Neuronal stem cell (in vitro differentiated cells): ENCODE measurements at regions not wholly inside any gene's neighbourhood (a gene's known extent, or its start where the extent isn't known, plus 50 kb on each side); places are given as distances from the start of the nearest gene placed in this dataset.

Source experiments
- DNase-seq: peaks from one replicate; pipeline ENCODE4 v3.0.0-alpha.2; 2013; ENCODE audit warnings: low spot score
- H2AFZ ChIP-seq: one replicate; pipeline ENCODE4 v1.6.1; 2013; ENCODE audit warnings: mild to moderate bottlenecking, low read length, inconsistent platforms
- H2AK5ac ChIP-seq: 2 replicates; pipeline ENCODE4 v1.6.1; 2013; ENCODE audit warnings: low read depth, mild to moderate bottlenecking, inconsistent platforms, low read length, moderate library complexity, mixed read lengths
- H2BK120ac ChIP-seq: 2 replicates; pipeline ENCODE4 v1.6.1; 2013; ENCODE audit warnings: low read depth, mild to moderate bottlenecking, inconsistent platforms, low read length, moderate library complexity, mixed read lengths
- H2BK12ac ChIP-seq: one replicate; pipeline ENCODE4 v1.6.1; 2013; ENCODE audit warnings: low read length, inconsistent platforms
- H2BK15ac ChIP-seq: 2 replicates; pipeline ENCODE4 v1.6.1; 2013; ENCODE audit warnings: mild to moderate bottlenecking, low read length, inconsistent platforms, mixed read lengths
- H2BK5ac ChIP-seq: one replicate; pipeline ENCODE4 v1.6.1; 2013; ENCODE audit warnings: inconsistent platforms, mild to moderate bottlenecking, low read length, moderate library complexity
- H3K14ac ChIP-seq: one replicate; pipeline ENCODE4 v1.6.1; 2013; ENCODE audit warnings: low read length, inconsistent platforms
- H3K18ac ChIP-seq: 2 replicates; pipeline ENCODE4 v1.6.1; 2013; ENCODE audit warnings: low read length, inconsistent platforms
- H3K23ac ChIP-seq: 2 replicates; pipeline ENCODE4 v1.6.1; 2013; ENCODE audit warnings: low read depth, mild to moderate bottlenecking, mixed read lengths, low read length, inconsistent platforms; ENCODE audit not compliant: poor library complexity
- H3K27ac ChIP-seq: replicated peaks from 3 replicates; pipeline ENCODE4 v1.5.1; 2013; ENCODE audit warnings: low read length, inconsistent platforms
- H3K27me3 ChIP-seq, 3 experiments: 2 replicates each; pipeline ENCODE4 v1.6.1; 2013; ENCODE audit warnings: low read length in 3 of 3, mild to moderate bottlenecking in 2 of 3, inconsistent platforms in 1 of 3, low read depth in 1 of 3, mixed read lengths in 1 of 3, moderate library complexity in 1 of 3; ENCODE audit not compliant: control insufficient read depth in 3 of 3, insufficient read depth in 3 of 3
- H3K36me3 ChIP-seq, 2 donors: replicated peaks in 1 of 2; 2 replicates each; pipeline ENCODE4 v1.6.1; 2013; ENCODE audit warnings: low read length in 2 of 2; ENCODE audit not compliant: control insufficient read depth in 2 of 2, insufficient read depth in 2 of 2
- H3K4ac ChIP-seq: 2 replicates; pipeline ENCODE4 v1.6.1; 2013; ENCODE audit warnings: inconsistent platforms, mild to moderate bottlenecking, low read length, moderate library complexity
- H3K4me1 ChIP-seq, 2 donors: 1 replicate in 1 of 2; 2 replicates in 1 of 2; pipeline ENCODE4 v1.6.1; 2013; ENCODE audit warnings: low read length in 2 of 2, low read depth in 1 of 2; ENCODE audit not compliant: control insufficient read depth in 2 of 2, insufficient read depth in 1 of 2
- H3K4me2 ChIP-seq: one replicate; pipeline ENCODE4 v1.6.1; 2013; ENCODE audit warnings: mild to moderate bottlenecking, low read length, inconsistent platforms; ENCODE audit not compliant: insufficient read depth, poor library complexity, severe bottlenecking
- H3K4me3 ChIP-seq, 2 donors: 2 replicates each; pipeline ENCODE4 v1.5.1; 2013; ENCODE audit warnings: low read length in 2 of 2, mild to moderate bottlenecking in 2 of 2, inconsistent platforms in 1 of 2, moderate library complexity in 1 of 2
- H3K79me1 ChIP-seq: one replicate; pipeline ENCODE4 v1.6.1; 2013; ENCODE audit warnings: low read depth, mild to moderate bottlenecking, inconsistent platforms, low read length, moderate library complexity
- H3K9ac ChIP-seq: one replicate; pipeline ENCODE4 v1.6.1; 2013; ENCODE audit warnings: mild to moderate bottlenecking, low read depth, low read length, inconsistent platforms; ENCODE audit not compliant: poor library complexity
- H3K9me3 ChIP-seq, 2 donors: replicated peaks in 1 of 2; 2 replicates each; pipeline versions ENCODE3 to v1.6.1; 2013; ENCODE audit warnings: low read length in 2 of 2, mild to moderate bottlenecking in 2 of 2, inconsistent platforms in 1 of 2, low read depth in 1 of 2, mixed read lengths in 1 of 2, moderate library complexity in 1 of 2; ENCODE audit not compliant: control insufficient read depth in 2 of 2, insufficient read depth in 1 of 2
- H4K8ac ChIP-seq: one replicate; pipeline ENCODE4 v1.6.1; 2013; ENCODE audit warnings: low read depth, mild to moderate bottlenecking, inconsistent platforms, low read length, moderate library complexity
- H4K91ac ChIP-seq: one replicate; pipeline ENCODE4 v1.6.1; 2013; ENCODE audit warnings: low read length, low read depth, mild to moderate bottlenecking, inconsistent platforms; ENCODE audit not compliant: poor library complexity
- WGBS, 2 donors: extraction: QIAGEN DNeasy Blood & Tissue Kit; methylation state at CpG; one replicate each; pipeline ENCODE4 v1.1.7; 2013; ENCODE audit warnings: missing lambda C conversion rate in 2 of 2, mixed read lengths in 1 of 2; ENCODE audit not compliant: insufficient read length in 2 of 2, insufficient replicate concordance in 1 of 2; ENCODE audit errors: extremely low coverage in 2 of 2; 5-methylcytosine and 5-hydroxymethylcytosine counted together

DNA sequence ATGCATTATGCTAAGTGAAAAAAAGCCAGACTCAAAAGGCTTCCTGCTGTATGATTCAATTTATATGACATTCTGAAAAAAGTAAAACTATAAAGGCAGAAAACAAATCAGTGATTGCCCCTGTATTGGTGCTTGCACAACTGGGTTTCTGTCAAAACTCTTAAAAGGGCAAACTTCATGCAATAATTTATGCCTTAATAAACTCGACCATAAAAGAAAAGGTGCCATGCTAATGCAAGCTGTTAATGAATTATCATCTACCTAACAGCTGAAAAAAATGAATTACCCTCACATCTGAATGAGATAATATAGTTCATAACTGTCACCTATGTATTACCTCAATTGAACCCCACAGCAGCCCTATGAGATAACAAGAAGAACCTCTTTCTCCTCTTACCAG lies 120.8 kb upstream of the ATP1A1 start:
- no peak overlapping the region for H2BK12ac ChIP-seq
- no peaks in the 10 kb centered on the region for H3K79me1 ChIP-seq
- H4K8ac ChIP-seq: no peak overlapping the region
- H3K27me3 ChIP-seq: no peaks in the 10 kb centered on the region
- H3K14ac ChIP-seq: no peak overlapping the region
- no peak overlapping the region for H3K9ac ChIP-seq
- H3K9me3 ChIP-seq: no peaks in the 10 kb centered on the region
- peaks cover 0 to 11% of the 10 kb centered on the region in 2 donors for H3K4me1 ChIP-seq
- no peak overlapping the region for H2AK5ac ChIP-seq
- H3K4me2 ChIP-seq: no peak overlapping the region
- no peak overlapping the region for H3K4me3 ChIP-seq
- no peak overlapping the region for H4K91ac ChIP-seq
- no peak overlapping the region for H2BK15ac ChIP-seq
- no peak overlapping the region for H2AFZ ChIP-seq
- H2BK120ac ChIP-seq: no peak overlapping the region
- no CpG with 5 or more reads among the region's 1 CpG for WGBS, 2 donors
- H2BK5ac ChIP-seq: no peak overlapping the region
- no peak overlapping the region for H3K23ac ChIP-seq
- DNase-seq: no peak
- no peak overlapping the region for H3K18ac ChIP-seq
- no peak overlapping the region for H3K27ac ChIP-seq
- no peak overlapping the region for H3K4ac ChIP-seq
- H3K36me3 ChIP-seq: no peaks in the 10 kb centered on the region

DNA sequence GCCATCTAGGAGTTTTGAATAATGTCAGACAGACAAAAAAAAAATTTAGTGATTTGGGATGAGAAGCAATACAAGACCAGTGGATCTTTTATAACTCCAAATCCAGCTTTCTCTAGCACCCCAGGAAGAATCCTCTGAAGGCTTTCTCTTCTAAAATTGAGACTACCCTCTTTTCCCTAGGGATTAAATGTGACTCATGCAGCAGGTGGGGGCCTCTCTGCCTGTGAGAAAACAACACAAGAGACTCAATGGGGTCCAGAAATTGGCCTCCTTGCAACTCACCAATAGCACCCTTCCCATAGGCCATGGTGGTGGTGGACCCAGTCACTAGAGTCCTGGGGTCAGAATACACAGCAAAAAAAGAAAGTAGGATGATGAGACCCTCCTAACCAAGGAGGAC lies 120.3 kb upstream of the ATP1A1 start:
- no peaks in the 10 kb centered on the region for H3K79me1 ChIP-seq
- H3K27ac ChIP-seq: no peak overlapping the region
- DNase-seq: no peak
- no peak overlapping the region for H2BK5ac ChIP-seq
- no peak overlapping the region for H2BK12ac ChIP-seq
- no peak overlapping the region for H3K18ac ChIP-seq
- H3K4me3 ChIP-seq: no peak overlapping the region
- H3K9ac ChIP-seq: no peak overlapping the region
- H3K9me3 ChIP-seq: no peaks in the 10 kb centered on the region
- H4K91ac ChIP-seq: no peak overlapping the region
- no peak overlapping the region for H3K4me2 ChIP-seq
- no peak overlapping the region for H3K4ac ChIP-seq
- H3K27me3 ChIP-seq: no peaks in the 10 kb centered on the region
- H2BK120ac ChIP-seq: no peak overlapping the region
- H4K8ac ChIP-seq: no peak overlapping the region
- H3K14ac ChIP-seq: no peak overlapping the region
- H3K36me3 ChIP-seq: no peaks in the 10 kb centered on the region
- H3K4me1 ChIP-seq: peaks cover 0 to 6% of the 10 kb centered on the region in 2 donors
- H3K23ac ChIP-seq: no peak overlapping the region
- H2AK5ac ChIP-seq: no peak overlapping the region
- no peak overlapping the region for H2AFZ ChIP-seq
- no peak overlapping the region for H2BK15ac ChIP-seq

DNA sequence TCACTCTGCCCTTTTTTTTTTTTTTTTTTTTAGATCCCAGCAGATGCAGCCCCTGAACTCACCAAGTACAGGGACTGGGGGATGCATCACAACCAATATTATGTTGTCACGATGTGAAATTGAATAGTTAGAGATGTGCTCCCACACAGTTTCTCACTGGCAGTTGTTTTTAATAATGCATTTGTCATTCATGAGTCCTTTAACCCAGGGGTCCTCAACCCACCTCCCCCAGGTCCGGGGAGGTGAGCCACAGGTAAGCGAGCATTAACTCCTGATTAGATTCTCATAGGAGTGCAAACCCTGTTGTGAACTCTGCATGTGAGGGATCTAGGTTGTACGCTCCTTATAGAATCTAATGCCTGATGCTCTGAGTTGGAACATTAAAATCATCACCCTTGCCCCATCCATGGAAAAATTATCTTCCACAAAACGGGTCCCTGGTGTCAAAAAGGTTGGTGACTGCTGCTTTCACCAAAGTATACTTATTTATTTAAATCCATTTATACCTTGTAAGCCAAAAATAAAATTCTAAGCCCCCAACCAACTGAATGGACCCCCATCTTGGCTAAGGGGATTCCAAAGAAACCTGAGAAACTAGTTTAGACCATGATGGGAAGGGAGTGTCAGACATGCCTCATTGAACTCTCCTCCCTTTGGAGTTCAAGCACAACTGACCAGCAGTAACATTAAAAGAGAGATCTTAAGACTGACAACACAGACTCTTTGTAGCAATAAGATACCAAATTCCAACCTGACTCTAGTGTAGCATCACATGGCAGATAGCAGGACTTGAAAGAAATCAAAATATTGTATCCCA lies 119.3 kb upstream of the ATP1A1 start:
- DNase-seq: no peak
- WGBS, 2 donors: no CpG with 5 or more reads among the region's 5 CpGs

DNA sequence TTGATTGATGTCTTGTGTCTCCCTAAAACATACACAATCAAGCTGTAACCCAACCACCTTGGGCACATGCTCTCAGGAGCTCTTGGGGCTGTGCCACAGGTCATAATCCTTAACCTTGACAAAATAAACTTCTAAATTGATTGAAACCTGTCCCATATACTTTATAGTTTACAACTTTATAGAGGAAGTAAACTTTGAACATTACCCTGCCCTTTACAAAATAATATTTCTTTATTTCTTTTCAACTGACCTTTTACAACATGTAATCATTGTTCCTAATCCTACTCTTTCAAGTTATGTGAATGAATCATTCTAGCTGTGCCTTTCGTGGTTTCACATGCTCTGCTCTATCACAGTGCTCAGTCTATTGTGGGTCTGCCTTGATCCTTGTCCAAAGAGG lies 118.3 kb upstream of the ATP1A1 start:
- Histone ChIP-seq H3K27me3 (no peaks in the 10 kb centered on the region), H3K4me1 (peaks cover 0 to 6% of the 10 kb centered on the region in 2 donors), H3K18ac (no peak overlapping the region), H3K27ac (no peak overlapping the region), H3K79me1 (no peaks in the 10 kb centered on the region), H4K8ac (no peak overlapping the region), H2BK15ac (no peak overlapping the region), H3K36me3 (no peaks in the 10 kb centered on the region), H3K4me3 (no peak overlapping the region), H3K14ac (no peak overlapping the region), H2BK120ac (no peak overlapping the region), H2AK5ac (no peak overlapping the region), H3K9ac (no peak overlapping the region), H2BK5ac (no peak overlapping the region), H4K91ac (no peak overlapping the region), H3K4ac (no peak overlapping the region), H2AFZ (no peak overlapping the region), H3K9me3 (no peaks in the 10 kb centered on the region), H3K23ac (no peak overlapping the region), H2BK12ac (no peak overlapping the region), H3K4me2 (no peak overlapping the region)
- no CpG with 5 or more reads among the region's 1 CpG for WGBS, 2 donors
- DNase-seq: no peak

More for the DNA sequence above, 119.3 kb upstream of the ATP1A1 start:
- H3K36me3 ChIP-seq: no peaks in the 10 kb centered on the region
- H2BK15ac ChIP-seq: no peak overlapping the region
- no peak overlapping the region for H3K27ac ChIP-seq
- no peak overlapping the region for H2BK120ac ChIP-seq
- H3K23ac ChIP-seq: no peak overlapping the region
- no peak overlapping the region for H2BK5ac ChIP-seq
- no peak overlapping the region for H4K91ac ChIP-seq
- H3K4me2 ChIP-seq: no peak overlapping the region
- no peak overlapping the region for H3K4ac ChIP-seq
- H2AK5ac ChIP-seq: no peak overlapping the region
- no peak overlapping the region for H2BK12ac ChIP-seq
- no peaks in the 10 kb centered on the region for H3K79me1 ChIP-seq
- no peak overlapping the region for H2AFZ ChIP-seq
- no peak overlapping the region for H3K4me3 ChIP-seq
- H3K9me3 ChIP-seq: no peaks in the 10 kb centered on the region
- peaks cover 0 to 6% of the 10 kb centered on the region in 2 donors for H3K4me1 ChIP-seq
- no peak overlapping the region for H4K8ac ChIP-seq
- H3K27me3 ChIP-seq: no peaks in the 10 kb centered on the region
- H3K14ac ChIP-seq: no peak overlapping the region
- no peak overlapping the region for H3K9ac ChIP-seq
- no peak overlapping the region for H3K18ac ChIP-seq
